SKM-1 treated with dmso at 0.1 percent for 144 hours (cell line): ENCODE measurements at regions not wholly inside any gene's neighbourhood (a gene's known extent, or its start where the extent isn't known, plus 50 kb on each side); places are given as distances from the start of the nearest gene placed in this dataset.
"Not testable (repeated sequence)": the region's sequence is repeated elsewhere in the genome, so short reads cannot be mapped to it uniquely, and the experiment has no call there.

Source experiments
- DNase-seq: peaks from one replicate; lab custom pipeline; 2025; ENCODE audit not compliant: unreplicated experiment; lab: John Stamatoyannopoulos, UW

GRCh38 chr10:57032301-57032700, 671.2 kb upstream of the ZWINT start:
- not testable (repeated sequence) for DNase-seq

- no peak for DNase-seq
Measured at GRCh38 chr10:57031346-57031745, 670.3 kb upstream of the ZWINT start.

GRCh38 chr10:57026307-57026706, 665.2 kb upstream of the ZWINT start:
- no peak for DNase-seq

- no peak for DNase-seq
Measured at GRCh38 chr10:57023626-57024025, 662.6 kb upstream of the ZWINT start.

GRCh38 chr10:57018452-57018851, 657.4 kb upstream of the ZWINT start:
- no peak for DNase-seq

- DNase-seq, result no peak
Measured at GRCh38 chr10:57017356-57018037, 656.4 kb upstream of the ZWINT start.

- DNase-seq, result no peak
Measured at GRCh38 chr10:57015595-57016318, 654.7 kb upstream of the ZWINT start.

GRCh38 chr10:57015187-57015586, 654.1 kb upstream of the ZWINT start:
- no peak for DNase-seq

GRCh38 chr10:57014758-57015157, 653.7 kb upstream of the ZWINT start:
- no peak for DNase-seq

GRCh38 chr10:57008189-57008588, 647.1 kb upstream of the ZWINT start:
- DNase-seq, result no peak

- no peak for DNase-seq
Measured at GRCh38 chr10:56991591-56992069, 630.6 kb upstream of the ZWINT start.

- no peak for DNase-seq
Measured at GRCh38 chr10:56975513-56975912, 614.5 kb upstream of the ZWINT start.

- DNase-seq, result no peak
Measured at GRCh38 chr10:56973766-56974165, 612.7 kb upstream of the ZWINT start.

- no peak for DNase-seq
Measured at GRCh38 chr10:56943221-56943755, 582.2 kb upstream of the ZWINT start.

- DNase-seq, result no peak
Measured at GRCh38 chr10:56934515-56934914, 573.5 kb upstream of the ZWINT start.

GRCh38 chr10:56928714-56929113, 567.7 kb upstream of the ZWINT start:
- DNase-seq, result no peak

GRCh38 chr10:56927701-56928100, 566.6 kb upstream of the ZWINT start:
- DNase-seq, result no peak

GRCh38 chr10:56920601-56921261, 559.7 kb upstream of the ZWINT start:
- DNase-seq, result no peak

GRCh38 chr10:56912043-56912442, 551.0 kb upstream of the ZWINT start:
- DNase-seq, result no peak

GRCh38 chr10:56905051-56905450, 544.0 kb upstream of the ZWINT start:
- DNase-seq, result no peak

- DNase-seq, result no peak
Measured at GRCh38 chr10:56902554-56902953, 541.5 kb upstream of the ZWINT start.

- no peak for DNase-seq
Measured at GRCh38 chr10:56895306-56895705, 534.2 kb upstream of the ZWINT start.
